ENCODE measurements at regions not wholly inside any gene's neighbourhood (a gene's known extent, or its start where the extent isn't known, plus 50 kb on each side); places are given as distances from the start of the nearest gene placed in this dataset.
A peak's percentile ranks its signal among the peaks of the same experiment; 100 is the strongest.

GRCh38 chr16:5463820-5464219, 366.2 kb upstream of the EEF2KMT start (continued):
- TF ChIP-seq, protein P1, sequence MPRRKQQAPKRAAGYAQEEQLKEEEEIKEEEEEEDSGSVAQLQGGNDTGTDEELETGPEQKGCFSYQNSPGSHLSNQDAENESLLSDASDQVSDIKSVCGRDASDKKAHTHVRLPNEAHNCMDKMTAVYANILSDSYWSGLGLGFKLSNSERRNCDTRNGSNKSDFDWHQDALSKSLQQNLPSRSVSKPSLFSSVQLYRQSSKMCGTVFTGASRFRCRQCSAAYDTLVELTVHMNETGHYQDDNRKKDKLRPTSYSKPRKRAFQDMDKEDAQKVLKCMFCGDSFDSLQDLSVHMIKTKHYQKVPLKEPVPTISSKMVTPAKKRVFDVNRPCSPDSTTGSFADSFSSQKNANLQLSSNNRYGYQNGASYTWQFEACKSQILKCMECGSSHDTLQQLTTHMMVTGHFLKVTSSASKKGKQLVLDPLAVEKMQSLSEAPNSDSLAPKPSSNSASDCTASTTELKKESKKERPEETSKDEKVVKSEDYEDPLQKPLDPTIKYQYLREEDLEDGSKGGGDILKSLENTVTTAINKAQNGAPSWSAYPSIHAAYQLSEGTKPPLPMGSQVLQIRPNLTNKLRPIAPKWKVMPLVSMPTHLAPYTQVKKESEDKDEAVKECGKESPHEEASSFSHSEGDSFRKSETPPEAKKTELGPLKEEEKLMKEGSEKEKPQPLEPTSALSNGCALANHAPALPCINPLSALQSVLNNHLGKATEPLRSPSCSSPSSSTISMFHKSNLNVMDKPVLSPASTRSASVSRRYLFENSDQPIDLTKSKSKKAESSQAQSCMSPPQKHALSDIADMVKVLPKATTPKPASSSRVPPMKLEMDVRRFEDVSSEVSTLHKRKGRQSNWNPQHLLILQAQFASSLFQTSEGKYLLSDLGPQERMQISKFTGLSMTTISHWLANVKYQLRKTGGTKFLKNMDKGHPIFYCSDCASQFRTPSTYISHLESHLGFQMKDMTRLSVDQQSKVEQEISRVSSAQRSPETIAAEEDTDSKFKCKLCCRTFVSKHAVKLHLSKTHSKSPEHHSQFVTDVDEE (CRISPR knock-in tag; IDR thresholded peaks at IDR 0.05), result no peak
- TF ChIP-seq BACH2 (CRISPR knock-in tag; IDR thresholded peaks at IDR 0.05; ENCODE audit: borderline replicate concordance), result no peak
- TF ChIP-seq ARNTL (CRISPR knock-in tag; IDR thresholded peaks at IDR 0.05; ENCODE audit: borderline replicate concordance, low read depth), result no peak
- no peak for TF ChIP-seq GLIS3 (CRISPR knock-in tag; IDR thresholded peaks at IDR 0.05)

- TF ChIP-seq, protein P1 (CRISPR knock-in tag; IDR thresholded peaks at IDR 0.05), result peak; percentile 34; the same call in 1 of the 2 replicates
- TF ChIP-seq TCF4 (CRISPR knock-in tag; IDR thresholded peaks at IDR 0.05; ENCODE audit: borderline replicate concordance) (peak; percentile 65; the same call in 1 of the 2 replicates), CSDC2 (CRISPR knock-in tag; IDR thresholded peaks at IDR 0.05) (no peak), ISL1 (CRISPR knock-in tag; IDR thresholded peaks at IDR 0.05) (peak; percentile 41; the same call in 1 of the 2 replicates)
Observed at GRCh38 chr16:5461574-5461973, 364.0 kb upstream of the EEF2KMT start.

DNA sequence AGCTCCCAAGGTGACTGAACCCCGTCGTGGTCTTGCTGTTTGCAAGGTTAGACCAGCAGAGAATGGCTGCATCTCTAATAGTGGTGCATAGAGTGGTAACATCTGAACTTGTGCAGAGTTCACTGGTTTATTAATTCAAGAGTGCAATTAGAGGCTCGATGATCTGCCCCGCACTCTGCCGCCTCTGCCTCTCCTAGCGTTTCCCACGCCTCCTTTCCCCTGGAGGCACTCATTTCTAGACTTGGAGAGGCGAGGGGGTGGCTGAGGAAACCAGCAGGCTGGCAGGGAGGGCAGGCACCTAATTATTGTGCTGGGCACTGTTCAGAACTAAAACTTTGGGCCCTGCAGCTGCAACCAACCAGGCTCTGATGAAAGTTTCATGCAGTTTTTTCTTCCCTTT, 363.5 kb upstream of the EEF2KMT start:
- TF ChIP-seq, protein P2, sequence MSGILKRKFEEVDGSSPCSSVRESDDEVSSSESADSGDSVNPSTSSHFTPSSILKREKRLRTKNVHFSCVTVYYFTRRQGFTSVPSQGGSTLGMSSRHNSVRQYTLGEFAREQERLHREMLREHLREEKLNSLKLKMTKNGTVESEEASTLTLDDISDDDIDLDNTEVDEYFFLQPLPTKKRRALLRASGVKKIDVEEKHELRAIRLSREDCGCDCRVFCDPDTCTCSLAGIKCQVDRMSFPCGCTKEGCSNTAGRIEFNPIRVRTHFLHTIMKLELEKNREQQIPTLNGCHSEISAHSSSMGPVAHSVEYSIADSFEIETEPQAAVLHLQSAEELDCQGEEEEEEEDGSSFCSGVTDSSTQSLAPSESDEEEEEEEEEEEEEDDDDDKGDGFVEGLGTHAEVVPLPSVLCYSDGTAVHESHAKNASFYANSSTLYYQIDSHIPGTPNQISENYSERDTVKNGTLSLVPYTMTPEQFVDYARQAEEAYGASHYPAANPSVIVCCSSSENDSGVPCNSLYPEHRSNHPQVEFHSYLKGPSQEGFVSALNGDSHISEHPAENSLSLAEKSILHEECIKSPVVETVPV (CRISPR knock-in tag; IDR thresholded peaks at IDR 0.05), result no peak
- TF ChIP-seq OSR1 (CRISPR knock-in tag; IDR thresholded peaks at IDR 0.05) (no peak), ARNTL (CRISPR knock-in tag; IDR thresholded peaks at IDR 0.05; ENCODE audit: borderline replicate concordance, low read depth) (no peak), ZC3H10 (CRISPR knock-in tag; IDR thresholded peaks at IDR 0.05) (no peak), BACH2 (CRISPR knock-in tag; IDR thresholded peaks at IDR 0.05; ENCODE audit: borderline replicate concordance) (no peak), ZNF70 (CRISPR knock-in tag; IDR thresholded peaks at IDR 0.05) (no peak), SNAI2 (CRISPR knock-in tag; IDR thresholded peaks at IDR 0.05) (no peak), ISL1 (CRISPR knock-in tag; IDR thresholded peaks at IDR 0.05) (no peak), ESRRG (CRISPR knock-in tag; IDR thresholded peaks at IDR 0.05) (no peak), ZNF8 (CRISPR knock-in tag; IDR thresholded peaks at IDR 0.05) (no peak)
- TF ChIP-seq, protein P1 (CRISPR knock-in tag; IDR thresholded peaks at IDR 0.05), result no peak
- TF ChIP-seq, protein P3, sequence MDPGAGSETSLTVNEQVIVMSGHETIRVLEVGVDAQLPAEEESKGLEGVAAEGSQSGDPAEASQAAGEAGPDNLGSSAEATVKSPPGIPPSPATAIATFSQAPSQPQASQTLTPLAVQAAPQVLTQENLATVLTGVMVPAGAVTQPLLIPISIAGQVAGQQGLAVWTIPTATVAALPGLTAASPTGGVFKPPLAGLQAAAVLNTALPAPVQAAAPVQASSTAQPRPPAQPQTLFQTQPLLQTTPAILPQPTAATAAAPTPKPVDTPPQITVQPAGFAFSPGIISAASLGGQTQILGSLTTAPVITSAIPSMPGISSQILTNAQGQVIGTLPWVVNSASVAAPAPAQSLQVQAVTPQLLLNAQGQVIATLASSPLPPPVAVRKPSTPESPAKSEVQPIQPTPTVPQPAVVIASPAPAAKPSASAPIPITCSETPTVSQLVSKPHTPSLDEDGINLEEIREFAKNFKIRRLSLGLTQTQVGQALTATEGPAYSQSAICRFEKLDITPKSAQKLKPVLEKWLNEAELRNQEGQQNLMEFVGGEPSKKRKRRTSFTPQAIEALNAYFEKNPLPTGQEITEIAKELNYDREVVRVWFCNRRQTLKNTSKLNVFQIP (CRISPR knock-in tag; IDR thresholded peaks at IDR 0.05; ENCODE audit: borderline replicate concordance, low read depth), result no peak
- TF ChIP-seq, protein P4, sequence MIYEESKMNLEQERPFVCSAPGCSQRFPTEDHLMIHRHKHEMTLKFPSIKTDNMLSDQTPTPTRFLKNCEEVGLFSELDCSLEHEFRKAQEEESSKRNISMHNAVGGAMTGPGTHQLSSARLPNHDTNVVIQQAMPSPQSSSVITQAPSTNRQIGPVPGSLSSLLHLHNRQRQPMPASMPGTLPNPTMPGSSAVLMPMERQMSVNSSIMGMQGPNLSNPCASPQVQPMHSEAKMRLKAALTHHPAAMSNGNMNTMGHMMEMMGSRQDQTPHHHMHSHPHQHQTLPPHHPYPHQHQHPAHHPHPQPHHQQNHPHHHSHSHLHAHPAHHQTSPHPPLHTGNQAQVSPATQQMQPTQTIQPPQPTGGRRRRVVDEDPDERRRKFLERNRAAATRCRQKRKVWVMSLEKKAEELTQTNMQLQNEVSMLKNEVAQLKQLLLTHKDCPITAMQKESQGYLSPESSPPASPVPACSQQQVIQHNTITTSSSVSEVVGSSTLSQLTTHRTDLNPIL (CRISPR knock-in tag; IDR thresholded peaks at IDR 0.05; ENCODE audit: low read depth), result no peak
- ATAC-seq, result no peak; the same call in 2 of the 3 replicates

More at GRCh38 chr16:5461574-5461973, 364.0 kb upstream of the EEF2KMT start:
- no peak; the same call in 2 of the 3 replicates for ATAC-seq

All from SK-N-SH treated with all-trans-retinoic acid at 6 μM for 48 hours (cell line).